NCI-H146 treated with DMSO at 0.1 percent for 48 hours (cell line): ENCODE measurements at regions not wholly inside any gene's neighbourhood (a gene's known extent, or its start where the extent isn't known, plus 50 kb on each side); places are given as distances from the start of the nearest gene placed in this dataset.
A peak's percentile ranks its signal among the peaks of the same experiment; 100 is the strongest.

Experiments
- DNase-seq: peaks from one replicate; lab custom pipeline; 2025; ENCODE audit not compliant: unreplicated experiment; lab: John Stamatoyannopoulos, UW

DNA sequence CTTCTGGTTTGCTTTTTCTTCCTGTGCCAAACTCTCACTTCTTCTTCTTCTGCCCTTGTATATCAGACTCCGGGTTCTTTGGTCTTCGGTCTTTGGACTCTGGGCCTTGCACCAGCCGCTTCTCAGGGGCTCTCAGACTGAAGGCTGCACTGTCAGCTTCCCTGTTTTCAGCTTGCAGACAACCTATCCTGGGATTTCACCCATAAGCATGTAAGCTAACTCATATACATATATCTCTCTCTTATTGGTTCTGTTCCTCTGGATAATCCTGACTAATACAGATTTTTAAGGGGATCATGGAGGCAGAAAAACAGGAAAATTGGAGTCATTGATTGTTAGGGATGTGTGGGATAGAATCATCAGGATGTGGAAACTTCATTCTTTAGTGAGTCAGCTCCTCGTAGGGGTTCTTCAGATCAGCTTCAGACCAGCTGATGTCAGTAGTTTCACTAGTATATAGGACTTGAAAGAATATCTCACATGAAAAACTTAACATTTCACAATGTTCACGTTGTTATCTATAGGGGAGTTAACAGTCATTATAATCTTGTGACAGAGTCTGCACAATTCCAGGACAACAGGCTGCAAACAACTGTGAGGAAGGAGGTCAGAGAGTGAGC, 102.9 kb downstream of the RASSF9 start:
- no peak for DNase-seq

DNA sequence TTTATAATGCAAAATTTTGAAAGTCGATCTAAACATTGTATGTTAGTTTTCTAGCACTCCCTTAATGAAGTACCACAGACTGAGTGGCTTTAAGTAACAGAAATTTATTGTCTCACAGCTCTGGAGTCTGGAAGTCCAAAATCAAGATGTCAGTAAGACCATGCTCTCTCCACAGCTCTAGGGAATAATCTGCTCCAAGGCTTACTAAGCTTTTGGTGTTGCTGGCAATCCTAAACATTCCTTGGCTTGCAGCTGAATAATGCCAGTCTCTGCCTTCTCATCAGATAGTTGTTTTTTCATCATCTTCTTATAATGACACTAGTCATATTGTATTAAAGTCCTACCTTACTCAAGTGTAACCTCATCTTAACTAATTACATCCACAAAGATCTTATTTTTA, 102.2 kb downstream of the RASSF9 start:
- no peak for DNase-seq

DNA sequence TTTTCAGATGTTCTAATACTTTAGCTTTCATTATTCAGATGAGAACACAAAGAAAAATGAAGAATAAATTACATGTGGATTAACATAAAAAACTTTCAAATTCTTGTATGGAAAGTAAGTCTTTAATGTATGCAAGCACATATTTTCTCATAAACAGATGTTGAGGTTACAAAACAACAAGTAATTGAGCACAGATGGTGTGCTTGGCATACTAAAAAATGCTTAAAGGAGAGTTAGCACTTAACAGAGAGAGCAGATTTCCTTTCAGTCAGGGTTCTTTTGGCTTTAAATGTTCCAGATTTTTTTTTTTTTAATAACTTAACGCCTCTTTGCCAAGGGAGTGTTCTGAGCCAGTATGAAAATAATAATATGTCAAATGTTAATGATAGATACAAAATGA, 96.0 kb downstream of the RASSF9 start:
- no peak for DNase-seq

DNA sequence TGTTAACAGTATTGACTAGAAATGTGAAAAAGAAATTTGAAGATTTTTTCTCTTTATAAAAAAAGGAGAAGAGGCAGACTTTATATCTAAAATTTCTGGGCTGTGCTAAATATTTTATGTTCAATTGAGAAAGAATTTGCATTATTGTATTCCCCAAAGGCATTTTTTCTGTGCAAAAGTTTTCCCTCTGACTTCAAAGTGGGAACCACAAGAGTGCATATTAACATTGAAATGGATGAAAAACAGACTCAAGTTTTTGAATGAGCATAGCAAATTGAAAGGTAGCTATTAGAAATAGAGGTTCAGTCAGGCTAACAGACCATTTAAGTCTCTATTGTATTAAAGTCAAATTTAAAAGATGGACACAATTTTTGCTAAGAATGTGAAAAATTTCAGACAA, 95.2 kb downstream of the RASSF9 start:
- no peak for DNase-seq

DNA sequence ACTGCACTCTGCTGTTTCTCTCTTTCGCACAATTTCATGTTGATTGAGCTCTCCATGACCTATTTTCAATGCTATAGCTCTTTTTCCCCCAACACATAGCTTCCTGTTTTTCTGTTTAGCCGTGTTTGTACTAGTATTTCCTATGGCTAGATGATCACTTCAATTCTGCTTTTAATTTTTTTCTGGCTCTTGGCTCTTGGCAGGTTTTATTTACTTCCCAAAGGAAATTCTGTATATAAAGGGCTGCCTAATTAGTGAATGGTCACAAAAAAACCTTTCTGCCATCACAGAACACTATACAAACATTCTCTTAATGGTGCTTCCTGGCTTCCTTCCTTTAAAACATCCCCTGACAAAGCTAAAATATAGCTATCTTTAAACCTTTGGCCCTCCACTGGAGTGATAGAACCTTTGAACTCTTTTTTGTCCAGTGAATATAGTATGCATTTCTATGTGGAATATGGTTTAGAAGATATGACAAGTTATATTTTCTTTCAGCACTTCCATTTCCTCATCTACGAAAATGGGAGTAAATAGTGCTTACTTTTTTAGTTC, 88.2 kb downstream of the RASSF9 start:
- DNase-seq, result peak; percentile 67
